Activated CD8-positive, alpha-beta T cell treated with anti-CD3 and anti-CD28 coated beads for 36 hours (primary cell): ENCODE measurements at regions not wholly inside any gene's neighbourhood (a gene's known extent, or its start where the extent isn't known, plus 50 kb on each side); places are given as distances from the start of the nearest gene placed in this dataset.
"Not testable (repeated sequence)": the region's sequence is repeated elsewhere in the genome, so short reads cannot be mapped to it uniquely, and the experiment has no call there.

Experiments
- ATAC-seq: fragments of 200-7000 bp; cut with Tn5 transposase; one replicate; pipeline ENCODE4 v1.10.0; 2021; ENCODE audit warnings: mild to moderate bottlenecking, moderate library complexity
- CTCF ChIA-PET: fragments of 350-600 bp; sonication (Branson Sonifier 250); formaldehyde crosslinking; loops from one replicate; lab custom pipeline; 2021; ENCODE audit warnings: antibody characterized with exemption; lab: Charles Lee
- POLR2A ChIA-PET: fragments of 350-600 bp; sonication (Branson Sonifier 250); formaldehyde crosslinking; loops from one replicate; lab custom pipeline; 2021; ENCODE audit warnings: antibody characterized with exemption; lab: Charles Lee
- DNase-seq: peaks from one replicate; pipeline ENCODE4 v3.0.0-alpha.2; 2020
- H3K27ac Mint-ChIP-seq: one replicate; pipeline ENCODE4 v1.8.0; 2021; ENCODE audit warnings: mild to moderate bottlenecking, mixed read lengths
- H3K27me3 Mint-ChIP-seq: one replicate; pipeline ENCODE4 v1.8.0; 2021; ENCODE audit warnings: mixed read lengths
- H3K36me3 Mint-ChIP-seq: one replicate; pipeline ENCODE4 v1.8.0; 2021; ENCODE audit warnings: low read depth, mixed read lengths
- H3K4me1 Mint-ChIP-seq: one replicate; pipeline ENCODE4 v1.8.0; 2021; ENCODE audit warnings: low read depth, mixed read lengths
- H3K4me3 Mint-ChIP-seq: one replicate; pipeline ENCODE4 v1.8.0; 2021; ENCODE audit warnings: mild to moderate bottlenecking, moderate library complexity, mixed read lengths
- H3K9me3 Mint-ChIP-seq: one replicate; pipeline ENCODE4 v1.8.0; 2021; ENCODE audit warnings: mixed read lengths
- CTCF ChIP-seq: fragments of 200-600 bp; IDR thresholded peaks from one replicate; pipeline ENCODE4 v1.8.0; 2022; ENCODE audit warnings: antibody characterized with exemption, mild to moderate bottlenecking
- intact Hi-C: fragments of 100-400 bp; cut with micrococcal nuclease; formaldehyde crosslinking; loops from one replicate; pipeline ENCODE4 v1.10.0; 2022

- H3K9me3 Mint-ChIP-seq, result no peaks in the 10 kb centered on the region
- peaks cover 6% of the 10 kb centered on the region for H3K4me1 Mint-ChIP-seq
- H3K36me3 Mint-ChIP-seq, result no peaks in the 10 kb centered on the region
- no peak overlapping the region for H3K4me3 Mint-ChIP-seq
- no peak overlapping the region for H3K27ac Mint-ChIP-seq
- ChIA-PET POLR2A (no interaction called here), CTCF (no interaction called here)
- no peak for DNase-seq
- H3K27me3 Mint-ChIP-seq, result peaks cover 9% of the 10 kb centered on the region
- TF ChIP-seq CTCF, result no peak
- intact Hi-C loops, result no loop called here
- ATAC-seq, result no peak
Observed at GRCh38 chr4:129261584-129261983, 165.6 kb downstream of the C4orf33 start.

- no peak for ATAC-seq
- peaks cover 8% of the 10 kb centered on the region for H3K27me3 Mint-ChIP-seq
- intact Hi-C loops, result no loop called here
- no peaks in the 10 kb centered on the region for H3K9me3 Mint-ChIP-seq
- TF ChIP-seq CTCF, result no peak
- no peak overlapping the region for H3K27ac Mint-ChIP-seq
- H3K36me3 Mint-ChIP-seq, result no peaks in the 10 kb centered on the region
- ChIA-PET POLR2A (no interaction called here), CTCF (no interaction called here)
- H3K4me1 Mint-ChIP-seq, result peaks cover 6% of the 10 kb centered on the region
- no peak for DNase-seq
- no peak overlapping the region for H3K4me3 Mint-ChIP-seq
Observed at GRCh38 chr4:129264008-129264657, 168.2 kb downstream of the C4orf33 start.

GRCh38 chr4:129278868-129279267 is 182.9 kb downstream of the C4orf33 start:
- H3K9me3 Mint-ChIP-seq, result no peaks in the 10 kb centered on the region
- no peak overlapping the region for H3K4me3 Mint-ChIP-seq
- DNase-seq (no peak), ATAC-seq (no peak)
- POLR2A ChIA-PET, result no interaction called here
- H3K36me3 Mint-ChIP-seq, result no peaks in the 10 kb centered on the region
- TF ChIP-seq CTCF, result no peak
- no peaks in the 10 kb centered on the region for H3K27me3 Mint-ChIP-seq
- no peaks in the 10 kb centered on the region for H3K4me1 Mint-ChIP-seq
- intact Hi-C loops, result no loop called here
- CTCF ChIA-PET, result no interaction called here
- no peak overlapping the region for H3K27ac Mint-ChIP-seq

GRCh38 chr4:129282293-129282692 is 186.3 kb downstream of the C4orf33 start:
- H3K4me1 Mint-ChIP-seq, result no peaks in the 10 kb centered on the region
- no peak for TF ChIP-seq CTCF
- DNase-seq (no peak), ATAC-seq (no peak)
- no peak overlapping the region for H3K4me3 Mint-ChIP-seq
- H3K36me3 Mint-ChIP-seq, result no peaks in the 10 kb centered on the region
- H3K27me3 Mint-ChIP-seq, result peaks cover 1% of the 10 kb centered on the region
- intact Hi-C loops, result no loop called here
- ChIA-PET CTCF (no interaction called here), POLR2A (no interaction called here)
- H3K27ac Mint-ChIP-seq, result no peak overlapping the region
- no peaks in the 10 kb centered on the region for H3K9me3 Mint-ChIP-seq

- H3K27me3 Mint-ChIP-seq, DNase-seq, CTCF ChIA-PET, H3K36me3 Mint-ChIP-seq, H3K9me3 Mint-ChIP-seq, POLR2A ChIA-PET, intact Hi-C loops, ATAC-seq, H3K4me3 Mint-ChIP-seq, H3K4me1 Mint-ChIP-seq, H3K27ac Mint-ChIP-seq: not testable (repeated sequence)
Observed at GRCh38 chr4:129292194-129292593, 196.2 kb downstream of the C4orf33 start.
